GM12875 (cell line): ENCODE measurements at regions not wholly inside any gene's neighbourhood (a gene's known extent, or its start where the extent isn't known, plus 50 kb on each side); places are given as distances from the start of the nearest gene placed in this dataset.

Experiments used
- H3K4me3 ChIP-seq: one replicate; pipeline ENCODE4 v1.5.1; 2011; ENCODE audit warnings: low read depth, low read length, control low read depth
- TF ChIP-seq, protein P1 (sequence below): IDR thresholded peaks from 2 replicates; pipeline ENCODE4 v1.5.1; 2011; ENCODE audit warnings: low read depth, mild to moderate bottlenecking, control low read depth, inconsistent platforms, low read length, moderate library complexity, borderline replicate concordance; ENCODE audit not compliant: insufficient read depth

DNA sequence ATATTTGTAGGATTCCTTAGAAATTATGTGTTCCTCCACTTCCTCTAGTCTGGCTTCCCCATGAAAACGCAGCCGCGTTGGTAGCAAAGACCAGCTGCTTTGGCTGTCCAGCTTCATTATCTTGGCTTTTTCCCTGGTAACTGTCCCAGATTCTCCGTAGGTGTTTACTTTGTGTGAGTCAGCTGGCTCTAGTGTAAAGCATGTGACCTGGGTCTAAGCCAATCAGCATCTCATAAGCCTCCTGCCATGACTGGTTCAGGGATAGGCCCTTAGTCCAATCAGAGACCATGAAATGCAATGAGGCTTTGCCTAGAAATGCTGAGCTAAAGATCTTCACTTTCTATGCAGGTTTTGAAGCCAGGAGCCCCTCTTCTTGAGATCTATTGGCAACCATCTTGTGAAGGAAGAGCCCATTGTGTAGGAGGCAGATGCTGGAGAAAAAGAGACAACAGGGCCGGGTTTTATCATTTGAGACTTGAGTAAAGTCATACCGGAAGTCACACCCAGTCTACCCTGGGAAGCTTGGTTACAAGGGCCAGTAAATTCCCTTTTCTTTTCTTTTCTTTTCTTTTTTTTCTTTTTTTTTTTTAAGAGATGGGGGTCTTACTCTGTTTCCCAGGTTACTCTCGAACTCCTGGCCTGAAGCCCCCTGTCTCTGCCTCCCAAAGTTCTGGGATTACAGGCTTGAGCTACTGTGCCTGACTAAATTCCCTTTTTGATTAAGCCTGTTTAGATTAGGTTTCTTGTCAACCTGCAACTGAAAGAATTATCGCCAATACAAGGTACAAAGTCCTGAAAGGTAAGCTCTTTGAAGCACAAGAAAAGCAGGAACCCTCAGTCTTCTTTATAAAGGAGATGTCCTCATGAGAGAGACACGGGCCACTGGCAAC lies 256.5 kb upstream of the RREB1 start:
- no peak overlapping the region for H3K4me3 ChIP-seq
- TF ChIP-seq, protein P1, sequence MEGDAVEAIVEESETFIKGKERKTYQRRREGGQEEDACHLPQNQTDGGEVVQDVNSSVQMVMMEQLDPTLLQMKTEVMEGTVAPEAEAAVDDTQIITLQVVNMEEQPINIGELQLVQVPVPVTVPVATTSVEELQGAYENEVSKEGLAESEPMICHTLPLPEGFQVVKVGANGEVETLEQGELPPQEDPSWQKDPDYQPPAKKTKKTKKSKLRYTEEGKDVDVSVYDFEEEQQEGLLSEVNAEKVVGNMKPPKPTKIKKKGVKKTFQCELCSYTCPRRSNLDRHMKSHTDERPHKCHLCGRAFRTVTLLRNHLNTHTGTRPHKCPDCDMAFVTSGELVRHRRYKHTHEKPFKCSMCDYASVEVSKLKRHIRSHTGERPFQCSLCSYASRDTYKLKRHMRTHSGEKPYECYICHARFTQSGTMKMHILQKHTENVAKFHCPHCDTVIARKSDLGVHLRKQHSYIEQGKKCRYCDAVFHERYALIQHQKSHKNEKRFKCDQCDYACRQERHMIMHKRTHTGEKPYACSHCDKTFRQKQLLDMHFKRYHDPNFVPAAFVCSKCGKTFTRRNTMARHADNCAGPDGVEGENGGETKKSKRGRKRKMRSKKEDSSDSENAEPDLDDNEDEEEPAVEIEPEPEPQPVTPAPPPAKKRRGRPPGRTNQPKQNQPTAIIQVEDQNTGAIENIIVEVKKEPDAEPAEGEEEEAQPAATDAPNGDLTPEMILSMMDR = no peak

DNA sequence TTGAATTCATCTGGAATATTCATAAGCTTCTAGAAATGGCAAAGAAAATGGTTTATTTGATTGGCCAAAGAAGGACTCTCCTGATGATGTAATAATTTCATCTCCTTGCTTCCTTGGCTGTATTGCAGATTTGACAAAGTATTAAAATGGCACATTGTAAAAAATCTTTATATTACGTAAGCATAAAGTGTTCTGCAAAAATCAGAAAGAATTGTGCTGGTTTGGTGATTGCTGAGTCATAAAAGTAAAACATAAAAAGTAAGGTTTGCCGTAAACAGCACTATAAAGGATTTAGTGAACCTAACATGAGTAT lies 255.9 kb upstream of the RREB1 start:
- TF ChIP-seq, protein P1 = no peak

DNA sequence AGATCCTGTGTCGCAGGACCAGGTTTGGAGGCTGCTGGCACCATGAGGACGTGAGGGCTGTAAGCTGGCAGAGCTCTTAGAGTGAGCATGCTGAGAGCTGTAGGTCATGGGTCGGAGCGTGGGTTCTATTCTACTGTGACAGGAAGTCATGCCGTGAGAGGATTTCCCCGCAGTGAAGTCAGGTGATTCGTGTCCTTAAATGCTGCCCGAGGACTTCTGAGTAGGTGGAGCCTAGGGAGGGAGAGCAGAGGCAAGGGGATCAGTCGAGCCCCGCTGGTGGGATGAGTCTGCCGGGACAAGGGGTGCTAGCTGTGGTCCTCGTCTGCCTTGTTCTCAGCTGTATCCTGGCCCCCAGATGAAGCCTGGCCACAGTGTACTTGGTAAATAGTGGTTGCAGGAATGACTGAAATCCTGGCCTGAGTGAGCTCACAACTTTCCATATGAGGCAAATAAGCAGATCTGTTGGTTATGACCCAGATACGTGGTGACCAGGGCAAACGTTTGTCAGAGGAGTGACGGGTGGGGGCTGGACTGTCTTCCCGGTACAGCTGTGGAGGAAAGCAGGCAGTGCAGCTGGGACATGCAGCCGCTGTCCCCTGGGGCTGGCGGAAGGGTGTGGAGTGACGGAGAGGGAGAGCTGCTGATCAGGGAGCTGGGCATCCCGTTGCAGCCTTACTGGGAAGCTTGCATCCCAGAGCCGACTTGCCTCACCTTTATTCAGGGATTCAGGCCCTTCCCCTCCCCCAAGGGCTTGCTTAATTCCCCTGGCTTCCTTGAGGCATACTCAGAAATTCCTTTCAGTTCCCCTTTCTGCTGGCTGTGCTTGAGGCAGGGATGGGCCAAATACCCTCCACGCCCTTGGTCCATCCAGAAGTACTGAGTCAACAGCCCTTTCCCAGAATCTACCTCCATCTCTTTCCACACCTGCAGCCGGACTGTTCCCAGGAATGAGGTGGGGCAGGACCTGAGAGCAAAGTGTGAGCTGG lies 250.9 kb upstream of the RREB1 start:
- no peak overlapping the region for H3K4me3 ChIP-seq
- TF ChIP-seq, protein P1 = no peak

More for the DNA sequence above, 255.9 kb upstream of the RREB1 start:
- H3K4me3 ChIP-seq = no peak overlapping the region

DNA sequence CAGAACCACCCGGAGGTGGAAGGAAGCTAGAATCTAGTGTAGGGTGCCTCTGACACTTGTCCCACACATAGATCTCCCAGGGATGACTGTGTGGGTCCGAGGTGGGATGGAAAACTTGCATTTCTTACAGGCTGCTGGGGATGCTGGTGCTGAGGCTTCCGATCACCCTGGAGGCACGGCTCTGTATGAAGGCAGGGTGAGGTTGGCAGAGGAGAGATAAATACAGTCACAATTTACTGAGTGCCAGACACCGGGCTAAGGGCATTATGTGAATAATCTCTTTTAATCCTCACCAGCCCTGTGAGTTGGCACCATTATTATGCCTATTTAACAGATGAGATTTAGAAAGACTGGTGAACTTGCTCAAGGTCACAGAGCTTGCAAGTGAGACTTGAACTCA lies 250.2 kb upstream of the RREB1 start:
- TF ChIP-seq, protein P1 = no peak
- no peak overlapping the region for H3K4me3 ChIP-seq

DNA sequence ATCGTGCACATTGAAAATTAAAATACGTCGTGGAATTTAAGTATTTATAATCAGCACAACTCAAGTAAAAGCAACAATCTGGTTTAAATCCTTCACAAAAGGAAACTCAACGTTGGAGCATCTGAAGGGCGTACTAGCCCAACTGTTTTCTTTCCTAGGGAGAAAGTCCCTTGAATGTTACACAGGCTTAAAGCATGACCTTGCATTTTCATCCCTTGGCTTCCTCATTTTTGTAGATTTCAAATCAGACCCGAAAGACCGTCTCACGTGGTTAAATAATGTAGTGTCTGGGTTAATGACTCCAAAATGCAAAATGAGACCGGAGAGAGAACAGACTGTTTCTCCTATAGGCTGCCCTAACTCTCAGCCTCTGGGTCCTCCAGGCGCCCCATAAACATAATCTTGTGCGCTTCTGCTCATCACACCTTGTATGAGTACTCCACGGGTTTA lies 249.2 kb upstream of the RREB1 start:
- TF ChIP-seq, protein P1 = no peak

DNA sequence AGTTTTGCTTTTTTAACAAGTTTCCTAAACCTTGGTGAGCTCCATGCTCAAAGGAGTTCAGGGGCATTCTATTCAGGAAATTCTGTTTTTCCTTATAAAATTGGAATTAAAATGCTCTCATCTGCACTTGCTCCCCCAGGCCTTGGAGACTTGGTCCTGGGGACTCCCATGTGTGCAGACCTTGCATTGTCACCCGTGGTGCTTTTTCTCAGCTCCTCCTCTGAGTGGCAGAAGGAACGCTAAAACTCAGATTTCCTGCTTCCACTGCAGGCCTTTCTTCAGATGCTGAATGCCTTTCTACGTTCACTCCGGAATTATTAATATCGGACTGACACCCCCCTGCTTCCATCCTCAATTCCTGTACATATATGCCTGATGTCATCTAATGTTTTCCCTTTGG lies 248.7 kb upstream of the RREB1 start:
- TF ChIP-seq, protein P1 = no peak
- H3K4me3 ChIP-seq = no peak overlapping the region

More for the DNA sequence above, 249.2 kb upstream of the RREB1 start:
- no peak overlapping the region for H3K4me3 ChIP-seq
